Dendritic cell treated with granulocyte-macrophage colony-stimulating factor and Interleukin-4, amounts not matched to agents 40 ng/mL and 50 ng/mL, for 4 days (primary cell): ENCODE measurements at regions not wholly inside any gene's neighbourhood (a gene's known extent, or its start where the extent isn't known, plus 50 kb on each side); places are given as distances from the start of the nearest gene placed in this dataset.
A peak's percentile ranks its signal among the peaks of the same experiment; 100 is the strongest.

Experiments used
- H3K27ac Mint-ChIP-seq: one replicate; pipeline ENCODE4 v1.8.0; 2022; ENCODE audit warnings: mild to moderate bottlenecking, mixed read lengths
- H3K27me3 Mint-ChIP-seq: one replicate; pipeline ENCODE4 v1.8.0; 2022; ENCODE audit warnings: mild to moderate bottlenecking, mixed read lengths
- H3K36me3 Mint-ChIP-seq: one replicate; pipeline ENCODE4 v1.8.0; 2022; ENCODE audit warnings: low read depth, mixed read lengths
- H3K4me1 Mint-ChIP-seq: one replicate; pipeline ENCODE4 v1.8.0; 2022; ENCODE audit warnings: low read depth, mixed read lengths
- H3K4me3 Mint-ChIP-seq: one replicate; pipeline ENCODE4 v1.8.0; 2022; ENCODE audit warnings: mild to moderate bottlenecking, moderate library complexity, mixed read lengths
- H3K9me3 Mint-ChIP-seq: one replicate; pipeline ENCODE4 v1.8.0; 2022; ENCODE audit warnings: mixed read lengths
- intact Hi-C: fragments of 100-400 bp; cut with micrococcal nuclease; formaldehyde crosslinking; loops from one replicate; pipeline ENCODE4 v1.15.0; 2022

GRCh38 chr20:50265245-50265946, 74.8 kb downstream of the CEBPB start:
- Mint-ChIP-seq H3K4me1 (peaks cover 70% of the 10 kb centered on the region), H3K36me3 (no peaks in the 10 kb centered on the region), H3K27ac (peak overlapping the region; percentile 77), H3K27me3 (no peaks in the 10 kb centered on the region), H3K9me3 (no peaks in the 10 kb centered on the region), H3K4me3 (no peak overlapping the region)
- intact Hi-C loops = no loop called here

- peak overlapping the region; percentile 65 for H3K4me3 Mint-ChIP-seq
- H3K27ac Mint-ChIP-seq = peak overlapping the region; percentile 77
- no peaks in the 10 kb centered on the region for H3K9me3 Mint-ChIP-seq
- intact Hi-C loops = no loop called here
- H3K4me1 Mint-ChIP-seq = peaks cover 70% of the 10 kb centered on the region
- H3K36me3 Mint-ChIP-seq = no peaks in the 10 kb centered on the region
- H3K27me3 Mint-ChIP-seq = no peaks in the 10 kb centered on the region
These were observed 75.8 kb downstream of the CEBPB start for GRCh38 chr20:50266293-50267040.

GRCh38 chr20:50267041-50267865, 76.6 kb downstream of the CEBPB start:
- Mint-ChIP-seq H3K36me3 (no peaks in the 10 kb centered on the region), H3K4me3 (peak overlapping the region; percentile 65), H3K4me1 (peaks cover 70% of the 10 kb centered on the region), H3K27ac (peak overlapping the region; percentile 77), H3K27me3 (no peaks in the 10 kb centered on the region), H3K9me3 (no peaks in the 10 kb centered on the region)
- intact Hi-C loops = no loop called here

- Mint-ChIP-seq H3K4me3 (peak overlapping the region; percentile 65), H3K36me3 (no peaks in the 10 kb centered on the region), H3K27ac (peak overlapping the region; percentile 77), H3K9me3 (no peaks in the 10 kb centered on the region), H3K27me3 (no peaks in the 10 kb centered on the region), H3K4me1 (peaks cover 71% of the 10 kb centered on the region)
- intact Hi-C loops = no loop called here
These were observed 77.2 kb downstream of the CEBPB start for GRCh38 chr20:50267866-50268219.

- Mint-ChIP-seq H3K4me3 (peak overlapping the region; percentile 8), H3K4me1 (peaks cover 86% of the 10 kb centered on the region), H3K9me3 (no peaks in the 10 kb centered on the region), H3K27ac (peak overlapping the region; percentile 77), H3K27me3 (no peaks in the 10 kb centered on the region), H3K36me3 (no peaks in the 10 kb centered on the region)
- intact Hi-C loops = loop anchor here (5.0 to 10.0 kb wide), 2 partner anchors 38 to 75 kb away; no protein-coding TSS in a partner anchor
These were observed 78.7 kb downstream of the CEBPB start for GRCh38 chr20:50269091-50270033.

GRCh38 chr20:50270034-50270395, 79.4 kb downstream of the CEBPB start:
- Mint-ChIP-seq H3K36me3 (no peaks in the 10 kb centered on the region), H3K4me3 (peak overlapping the region; percentile 4), H3K27me3 (no peaks in the 10 kb centered on the region), H3K27ac (peak overlapping the region; percentile 77), H3K4me1 (peaks cover 92% of the 10 kb centered on the region), H3K9me3 (no peaks in the 10 kb centered on the region)
- intact Hi-C loops = loop anchor here (5.0 to 10.0 kb wide), 2 partner anchors 37 to 75 kb away; no protein-coding TSS in a partner anchor

GRCh38 chr20:50270569-50270968, 79.9 kb downstream of the CEBPB start:
- H3K4me1 Mint-ChIP-seq = peaks cover 92% of the 10 kb centered on the region
- intact Hi-C loops = loop anchor here (5.0 to 10.0 kb wide), 2 partner anchors 37 to 74 kb away; no protein-coding TSS in a partner anchor
- peak overlapping the region; percentile 60 for H3K4me3 Mint-ChIP-seq
- no peaks in the 10 kb centered on the region for H3K36me3 Mint-ChIP-seq
- no peaks in the 10 kb centered on the region for H3K27me3 Mint-ChIP-seq
- no peaks in the 10 kb centered on the region for H3K9me3 Mint-ChIP-seq
- H3K27ac Mint-ChIP-seq = peak overlapping the region; percentile 77

- no peaks in the 10 kb centered on the region for H3K36me3 Mint-ChIP-seq
- H3K4me1 Mint-ChIP-seq = peaks cover 93% of the 10 kb centered on the region
- peak overlapping the region; percentile 60 for H3K4me3 Mint-ChIP-seq
- no peaks in the 10 kb centered on the region for H3K27me3 Mint-ChIP-seq
- H3K27ac Mint-ChIP-seq = peak overlapping the region; percentile 77
- intact Hi-C loops = loop anchor here (5.0 to 10.0 kb wide), 2 partner anchors 36 to 74 kb away; no protein-coding TSS in a partner anchor
- H3K9me3 Mint-ChIP-seq = no peaks in the 10 kb centered on the region
These were observed 80.5 kb downstream of the CEBPB start for GRCh38 chr20:50271176-50271575.

GRCh38 chr20:50271612-50272011, 81.0 kb downstream of the CEBPB start:
- Mint-ChIP-seq H3K27me3 (no peaks in the 10 kb centered on the region), H3K4me3 (peak overlapping the region; percentile 0), H3K36me3 (no peaks in the 10 kb centered on the region), H3K9me3 (no peaks in the 10 kb centered on the region), H3K27ac (peak overlapping the region; percentile 77), H3K4me1 (peaks cover 96% of the 10 kb centered on the region)
- intact Hi-C loops = loop anchor here (5.0 to 10.0 kb wide), 2 partner anchors 36 to 73 kb away; no protein-coding TSS in a partner anchor

GRCh38 chr20:50272030-50272723, 81.5 kb downstream of the CEBPB start:
- Mint-ChIP-seq H3K36me3 (peaks cover 5% of the 10 kb centered on the region), H3K4me3 (no peak overlapping the region), H3K9me3 (no peaks in the 10 kb centered on the region), H3K27me3 (no peaks in the 10 kb centered on the region), H3K27ac (peak overlapping the region; percentile 77), H3K4me1 (peaks cover 96% of the 10 kb centered on the region)
- intact Hi-C loops = loop anchor here (5.0 to 10.0 kb wide), 2 partner anchors 35 to 73 kb away; no protein-coding TSS in a partner anchor

- Mint-ChIP-seq H3K4me1 (peaks cover 96% of the 10 kb centered on the region), H3K36me3 (peaks cover 10% of the 10 kb centered on the region), H3K27me3 (no peaks in the 10 kb centered on the region), H3K27ac (peak overlapping the region; percentile 77), H3K9me3 (no peaks in the 10 kb centered on the region), H3K4me3 (peak overlapping the region; percentile 33)
- intact Hi-C loops = loop anchor here (5.0 to 10.0 kb wide), 2 partner anchors 34 to 72 kb away; no protein-coding TSS in a partner anchor
These were observed 82.3 kb downstream of the CEBPB start for GRCh38 chr20:50272724-50273446.
